ENCODE measurements at regions not wholly inside any gene's neighbourhood (a gene's known extent, or its start where the extent isn't known, plus 50 kb on each side); places are given as distances from the start of the nearest gene placed in this dataset.
"Not testable (repeated sequence)": the region's sequence is repeated elsewhere in the genome, so short reads cannot be mapped to it uniquely, and the experiment has no call there.

- DNase-seq = no peak
These were observed 800.7 kb upstream of the GRM7 start for GRCh38 chr3:6060251-6060650.

- DNase-seq = no peak
These were observed 798.4 kb upstream of the GRM7 start for GRCh38 chr3:6062261-6063187.

GRCh38 chr3:6066397-6066796 is 794.5 kb upstream of the GRM7 start:
- no peak for DNase-seq

- not testable (repeated sequence) for DNase-seq
These were observed 793.9 kb upstream of the GRM7 start for GRCh38 chr3:6066868-6067578.

- no peak for DNase-seq
These were observed 786.0 kb upstream of the GRM7 start for GRCh38 chr3:6074952-6075351.

- DNase-seq = no peak
These were observed 782.5 kb upstream of the GRM7 start for GRCh38 chr3:6078436-6078835.

- no peak for DNase-seq
These were observed 781.9 kb upstream of the GRM7 start for GRCh38 chr3:6079011-6079410.

GRCh38 chr3:6079561-6080179 is 781.2 kb upstream of the GRM7 start:
- DNase-seq = no peak

- no peak for DNase-seq
These were observed 772.5 kb upstream of the GRM7 start for GRCh38 chr3:6088433-6088832.

- no peak for DNase-seq
These were observed 771.1 kb upstream of the GRM7 start for GRCh38 chr3:6089780-6090179.

GRCh38 chr3:6091262-6091661 is 769.7 kb upstream of the GRM7 start:
- DNase-seq = no peak

GRCh38 chr3:6095006-6095405 is 765.9 kb upstream of the GRM7 start:
- no peak for DNase-seq

- DNase-seq = no peak
These were observed 763.9 kb upstream of the GRM7 start for GRCh38 chr3:6097021-6097420.

- DNase-seq = no peak
These were observed 763.4 kb upstream of the GRM7 start for GRCh38 chr3:6097556-6097955.

- DNase-seq = no peak
These were observed 762.3 kb upstream of the GRM7 start for GRCh38 chr3:6098516-6099157.

- DNase-seq = no peak
These were observed 761.3 kb upstream of the GRM7 start for GRCh38 chr3:6099458-6100075.

GRCh38 chr3:6105187-6105586 is 755.7 kb upstream of the GRM7 start:
- no peak for DNase-seq

GRCh38 chr3:6108957-6109356 is 752.0 kb upstream of the GRM7 start:
- DNase-seq = no peak

GRCh38 chr3:6110451-6110850 is 750.5 kb upstream of the GRM7 start:
- no peak for DNase-seq

- no peak for DNase-seq
These were observed 748.4 kb upstream of the GRM7 start for GRCh38 chr3:6112546-6112945.

GRCh38 chr3:6113338-6113737 is 747.6 kb upstream of the GRM7 start:
- DNase-seq = no peak

- no peak for DNase-seq
These were observed 741.5 kb upstream of the GRM7 start for GRCh38 chr3:6119367-6119766.

- no peak for DNase-seq
These were observed 740.1 kb upstream of the GRM7 start for GRCh38 chr3:6120786-6121185.
